SK-N-SH treated with all-trans-retinoic acid at 6 μM for 48 hours (cell line): ENCODE measurements at regions not wholly inside any gene's neighbourhood (a gene's known extent, or its start where the extent isn't known, plus 50 kb on each side); places are given as distances from the start of the nearest gene placed in this dataset.

ENCODE experiments used
- RARB ChIP-seq: fragments of 250-450 bp; sonication (Bioruptor Pico); IDR thresholded peaks from 2 replicates; pipeline ENCODE4 v1.8.0; 2021; ENCODE audit warnings: mild to moderate bottlenecking, moderate library complexity
- ZFP30 ChIP-seq: fragments of 450-650 bp; formaldehyde crosslinking; IDR thresholded peaks from 2 replicates; pipeline ENCODE4 v1.5.0; 2022; ENCODE audit warnings: mild to moderate bottlenecking, moderate library complexity
- ZNF8 ChIP-seq: fragments of 450-650 bp; formaldehyde crosslinking; IDR thresholded peaks from 2 replicates; pipeline ENCODE4 v1.5.0; 2020; ENCODE audit warnings: mild to moderate bottlenecking, moderate library complexity

GRCh38 chr6:40188931-40189330, 254.7 kb upstream of the MOCS1 start:
- TF ChIP-seq ZFP30 (CRISPR knock-in tag) (no peak), RARB (CRISPR knock-in tag) (no peak), ZNF8 (no peak)
